ENCODE measurements at regions not wholly inside any gene's neighbourhood (a gene's known extent, or its start where the extent isn't known, plus 50 kb on each side); places are given as distances from the start of the nearest gene placed in this dataset.

DNA sequence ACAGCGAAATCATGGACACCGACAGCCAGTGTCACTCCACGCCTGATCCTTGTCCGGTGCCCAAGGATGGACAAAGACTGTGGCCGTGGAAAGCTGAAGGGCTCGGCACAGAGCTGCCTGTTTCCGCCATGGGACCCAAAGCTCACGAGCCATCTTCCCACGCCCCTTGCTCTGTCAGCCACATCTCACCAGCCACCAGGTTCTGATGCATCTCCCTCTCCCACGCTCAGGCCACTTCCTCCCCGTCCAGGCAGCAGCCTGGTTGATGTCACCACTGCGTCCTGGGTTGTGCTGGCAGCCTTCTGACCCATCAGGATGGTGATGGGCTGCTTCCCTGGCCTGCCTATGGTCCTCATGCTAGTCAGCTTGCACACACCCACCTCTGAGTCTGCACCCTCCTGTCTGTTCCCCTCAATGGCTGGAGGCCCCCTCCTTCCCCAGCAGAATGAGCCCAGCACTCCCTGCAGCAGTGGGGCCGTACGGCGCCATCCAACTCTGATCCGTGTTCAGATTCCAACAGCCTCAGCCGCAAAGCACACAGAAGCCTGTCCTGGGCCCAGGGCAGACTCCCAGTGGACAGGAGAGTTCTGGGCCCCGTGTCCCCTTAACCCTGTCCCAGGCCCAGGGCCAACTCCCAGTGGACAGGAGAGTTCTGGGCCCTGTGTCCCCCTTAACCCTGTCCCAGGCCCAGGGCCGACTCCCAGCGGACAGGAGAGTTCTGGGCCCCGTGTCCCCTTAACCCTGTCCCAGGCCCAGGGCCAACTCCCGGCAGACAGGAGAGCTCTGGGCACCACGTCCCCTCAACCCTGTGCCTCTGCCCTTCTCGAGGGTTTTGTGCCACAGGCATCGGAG is 259.5 kb downstream of the BRD1 start:
- no peak for DNase-seq (ENCODE audit: low read depth)

DNA sequence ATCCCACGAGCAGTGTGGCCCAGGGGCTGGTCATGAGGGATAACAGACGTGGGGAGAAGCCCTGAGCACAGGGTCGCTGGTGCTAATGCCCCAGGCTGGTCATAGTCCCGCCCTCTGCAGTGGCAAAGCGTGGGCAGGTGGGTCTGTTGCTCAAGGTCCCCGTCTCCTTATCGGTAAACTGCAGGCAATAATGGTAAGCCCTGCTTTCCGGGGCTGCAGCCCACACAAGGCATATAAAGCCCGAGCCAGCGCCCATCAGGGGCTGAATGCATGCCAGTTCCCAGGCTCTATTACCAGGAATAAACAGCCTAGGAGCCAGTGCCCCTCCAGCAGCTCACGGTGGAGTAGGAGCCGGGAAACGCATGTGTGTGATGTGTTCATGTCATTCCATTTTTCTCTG is 261.0 kb downstream of the BRD1 start:
- DNase-seq (ENCODE audit: low read depth): no peak

DNA sequence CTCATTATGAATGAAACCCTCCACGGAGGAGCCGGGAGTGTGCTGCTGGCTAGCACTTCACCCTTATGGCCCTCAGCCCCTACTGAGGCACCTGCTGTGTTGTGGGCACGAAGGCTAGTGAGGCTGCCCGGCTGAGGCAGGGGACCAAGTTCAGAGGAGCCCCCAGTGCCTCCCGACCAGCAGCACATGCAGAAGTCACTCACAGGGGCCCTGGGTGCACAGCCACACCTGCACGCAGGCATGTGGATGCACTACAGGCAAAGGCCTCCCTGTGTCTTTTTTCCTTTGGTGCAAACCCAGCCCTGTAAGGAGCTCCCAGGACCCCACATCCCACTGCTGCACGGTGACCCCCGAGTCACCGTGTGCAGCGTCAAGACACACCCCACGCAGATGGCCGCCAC is 261.5 kb downstream of the BRD1 start:
- no peak for DNase-seq (ENCODE audit: low read depth)

DNA sequence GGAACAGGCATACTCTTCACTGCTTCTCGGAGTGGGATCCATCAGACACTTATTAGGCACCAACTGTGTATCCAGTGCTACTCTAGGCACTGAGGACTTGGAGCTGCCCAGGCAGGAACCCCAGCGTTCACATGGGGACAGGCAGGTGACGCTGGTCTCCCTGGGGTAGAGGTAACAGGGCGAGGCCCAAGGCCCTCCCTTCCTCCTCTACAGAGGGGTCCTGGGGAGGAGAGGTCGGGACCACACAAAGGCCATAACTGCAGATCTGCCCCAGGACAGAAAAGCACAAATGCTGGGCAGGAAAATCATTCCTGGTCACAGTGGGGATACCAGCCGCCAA is 262.2 kb downstream of the BRD1 start:
- DNase-seq (ENCODE audit: low read depth): no peak

DNA sequence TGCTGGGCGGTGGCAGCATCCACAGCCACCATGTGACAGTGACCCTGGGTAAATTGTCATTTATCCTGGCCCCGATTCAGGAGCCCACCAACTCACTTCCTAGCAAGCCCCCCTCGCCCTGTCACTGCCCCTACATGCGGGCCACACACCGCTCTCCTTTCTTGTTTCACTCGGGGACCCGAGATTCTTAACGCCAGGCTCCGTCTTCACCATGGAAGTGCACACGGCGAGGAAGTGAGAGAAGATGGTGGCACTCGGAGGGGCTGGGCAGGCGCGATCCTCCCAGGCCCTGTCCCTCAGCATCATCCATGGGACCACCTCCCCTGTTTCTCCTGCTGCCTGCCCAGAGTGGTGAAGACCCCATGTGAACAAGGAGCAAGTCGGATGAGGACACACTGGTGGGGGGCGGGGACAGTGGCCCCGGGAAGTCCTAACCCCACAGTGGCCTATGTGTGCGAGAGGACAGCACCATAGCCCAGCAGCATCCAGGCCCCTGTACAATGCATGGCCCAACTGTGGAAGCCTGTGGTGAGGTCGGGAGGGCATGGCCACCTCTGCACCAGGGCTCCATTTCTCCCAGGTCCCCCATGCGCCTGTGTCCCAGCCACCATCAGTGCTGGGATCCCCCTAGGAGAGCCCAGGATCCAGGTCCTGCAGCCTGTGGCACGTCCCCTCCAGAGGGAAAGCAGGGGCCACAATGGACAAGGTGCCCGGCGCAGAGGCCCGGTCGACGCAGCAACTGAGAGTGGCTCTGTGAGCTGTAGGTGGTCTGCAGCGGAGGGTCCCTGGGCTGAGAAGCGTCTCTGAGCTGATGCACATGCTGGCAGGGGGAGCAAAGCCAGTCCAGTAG is 262.8 kb downstream of the BRD1 start:
- no peak for DNase-seq (ENCODE audit: low read depth)

DNA sequence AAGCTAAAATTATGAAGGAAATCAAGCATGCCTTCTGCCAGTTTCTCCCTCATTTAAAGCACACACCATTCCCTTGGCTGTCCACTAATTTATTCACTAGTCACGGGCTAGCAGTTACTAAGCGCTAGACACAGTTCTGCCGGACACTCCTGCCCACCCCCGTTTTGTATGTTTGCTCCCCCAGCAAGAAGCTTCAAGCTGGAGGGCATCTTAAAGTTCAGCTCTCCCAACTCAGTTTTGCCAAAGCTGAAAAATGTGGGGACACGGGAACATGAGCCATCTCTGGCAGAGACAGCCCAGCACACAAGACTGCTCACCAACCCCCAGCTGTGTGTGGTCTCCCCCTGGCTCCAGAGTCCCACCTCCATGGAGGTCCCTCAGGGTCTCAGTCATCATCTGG is 263.6 kb downstream of the BRD1 start:
- no peak for DNase-seq (ENCODE audit: low read depth)

DNA sequence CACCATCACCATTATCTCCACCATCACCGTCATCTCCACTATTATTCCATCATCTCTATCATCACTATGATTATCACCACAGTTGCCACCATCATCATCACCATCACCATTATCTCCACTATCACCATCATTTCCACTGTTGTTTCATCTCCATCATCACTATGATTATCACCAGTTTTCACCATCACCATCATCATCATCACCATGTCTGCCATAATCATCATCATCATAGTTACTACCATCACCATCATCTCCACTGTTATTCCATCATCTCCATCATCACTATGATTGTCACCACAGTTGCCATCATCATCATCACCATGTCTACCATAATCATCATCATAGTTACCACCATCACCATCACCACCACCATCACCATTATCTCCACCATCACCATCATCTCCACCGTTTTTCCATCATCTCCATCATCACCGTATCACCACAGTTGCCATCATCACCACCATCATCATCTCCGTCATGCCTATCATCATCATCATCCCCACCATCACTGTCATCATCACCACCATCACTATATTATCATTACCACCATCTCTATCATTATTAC is 264.9 kb downstream of the BRD1 start:
- DNase-seq (ENCODE audit: low read depth): no peak

DNA sequence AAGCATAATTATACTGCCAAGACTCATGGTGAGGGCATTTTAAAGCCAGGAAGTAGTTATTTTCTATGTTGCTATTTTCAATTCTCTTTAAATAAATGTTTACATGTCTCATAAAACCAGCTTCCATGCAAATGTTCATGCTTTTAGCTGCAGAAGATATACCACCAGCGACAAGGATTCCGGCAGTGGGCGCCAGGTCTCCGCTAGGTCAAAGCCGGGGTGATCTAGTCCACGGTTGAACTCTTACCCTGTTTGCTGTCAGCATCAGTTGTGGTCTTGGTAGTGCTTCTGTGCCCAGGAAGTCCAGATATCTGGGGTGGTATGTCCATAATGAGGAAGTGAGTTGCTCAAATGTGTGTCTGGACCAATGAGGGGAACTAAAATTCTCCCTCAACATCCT is 265.7 kb downstream of the BRD1 start:
- no peak for DNase-seq (ENCODE audit: low read depth)

DNA sequence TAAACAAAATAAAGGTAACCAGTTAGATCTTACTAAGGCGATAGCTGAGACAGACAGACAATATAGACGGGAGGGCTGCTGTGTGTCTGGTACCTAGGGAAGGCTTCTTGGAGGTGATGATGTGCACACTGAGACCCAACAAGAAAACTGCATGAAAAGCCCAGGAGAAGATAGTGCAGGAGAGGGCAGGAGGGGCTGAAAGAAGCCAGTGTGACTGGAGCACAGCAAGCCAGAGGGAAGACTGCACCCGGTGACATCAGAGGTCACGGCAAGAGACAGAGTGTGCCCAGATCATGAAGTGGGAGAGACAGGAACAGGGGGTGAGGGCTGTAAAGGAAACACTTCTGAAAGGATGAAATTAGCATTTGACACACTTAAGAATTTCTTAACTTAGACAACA is 266.3 kb downstream of the BRD1 start:
- DNase-seq (ENCODE audit: low read depth): no peak

DNA sequence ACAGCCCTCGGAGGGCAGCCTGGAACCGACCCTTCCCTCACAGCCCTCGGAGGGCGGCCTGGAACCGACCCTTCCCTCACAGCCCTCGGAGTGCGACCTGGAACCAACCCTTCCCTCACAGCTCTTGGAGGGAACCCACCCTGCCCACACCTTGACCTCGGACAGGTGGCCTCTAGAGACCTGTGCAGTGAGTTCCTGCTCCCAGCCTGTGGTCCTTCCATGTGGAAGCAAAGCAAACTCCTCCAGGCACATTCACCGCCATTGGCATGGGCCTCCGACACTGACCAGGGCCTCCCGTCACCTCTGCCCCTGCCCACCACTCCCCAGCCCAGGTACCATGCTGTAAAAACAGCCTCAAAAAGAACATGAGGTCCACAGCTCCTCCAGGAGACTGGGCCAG is 272.1 kb downstream of the BRD1 start:
- DNase-seq (ENCODE audit: low read depth): no peak

DNA sequence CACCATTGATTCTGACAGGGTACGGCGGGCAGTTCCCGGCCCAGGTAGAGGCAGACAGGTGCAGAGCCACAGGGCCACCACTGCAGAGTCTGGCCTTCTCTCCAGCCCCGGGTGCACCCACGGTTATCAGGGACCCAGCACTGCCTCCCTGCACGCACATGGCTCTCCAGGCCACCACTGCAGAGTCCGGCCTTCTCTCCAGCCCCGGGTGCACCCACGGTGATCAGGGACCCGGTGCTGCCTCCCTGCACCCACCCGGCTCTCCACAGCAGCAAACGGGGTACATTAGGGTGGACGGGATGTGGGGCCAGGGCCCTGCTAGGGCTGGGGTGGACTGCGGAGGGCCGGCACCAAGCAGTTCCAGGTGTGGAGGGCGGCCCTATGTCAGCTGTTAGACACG is 272.9 kb downstream of the BRD1 start:
- no peak for DNase-seq (ENCODE audit: low read depth)

DNA sequence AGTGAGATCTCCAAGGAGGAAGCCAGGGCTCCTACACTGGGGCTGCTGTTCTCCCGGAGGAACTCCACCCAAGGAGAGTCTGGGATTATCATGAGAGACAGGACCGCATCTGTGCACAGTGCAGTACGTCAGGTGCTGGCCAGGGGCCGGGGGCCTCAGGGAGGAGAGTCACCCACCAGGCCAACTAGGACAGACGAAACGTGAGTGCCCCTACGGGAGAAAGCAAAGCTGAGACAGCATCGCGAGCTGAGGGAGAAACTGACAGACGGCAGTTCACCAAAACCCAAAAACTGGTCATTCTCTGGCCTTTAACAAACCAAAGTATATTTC is 273.4 kb downstream of the BRD1 start:
- no peak for DNase-seq (ENCODE audit: low read depth)

DNA sequence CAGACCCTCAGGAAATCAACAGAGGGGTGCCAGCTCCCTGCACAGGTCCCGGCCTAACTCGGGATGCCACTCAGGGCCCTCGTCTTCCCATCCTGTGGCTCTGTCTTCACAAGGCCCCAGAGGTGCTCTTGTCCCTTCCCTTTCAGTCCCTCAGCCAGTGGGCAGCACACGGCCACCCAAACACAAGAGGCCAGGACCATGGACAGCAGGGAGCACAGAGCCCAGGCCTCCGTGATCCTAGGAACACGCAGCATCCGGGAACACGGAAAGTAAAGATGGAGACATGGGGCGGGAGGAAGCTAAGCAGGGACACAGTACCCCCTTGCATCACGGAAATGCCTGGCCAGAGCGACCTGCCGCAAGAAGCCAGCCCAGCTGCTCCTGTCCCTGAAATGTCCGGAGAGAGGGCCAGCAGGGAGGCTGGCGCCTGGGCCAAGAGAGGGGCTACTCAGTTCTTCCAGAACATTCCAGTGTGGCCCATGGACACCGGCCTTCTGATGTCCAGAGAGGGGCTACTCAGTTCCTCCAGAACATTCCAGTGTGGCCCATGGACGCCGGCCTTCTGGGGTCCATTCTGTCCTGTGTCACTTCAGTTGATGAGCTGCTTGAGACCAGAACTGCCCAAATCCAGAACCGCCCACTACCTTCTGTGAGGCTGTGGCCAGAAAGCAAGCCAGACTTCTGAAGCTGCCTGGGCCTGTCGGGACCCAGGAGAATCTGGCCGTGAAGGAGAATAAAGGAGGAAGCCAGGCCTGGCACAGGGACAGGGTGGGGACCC is 274.0 kb downstream of the BRD1 start:
- no peak for DNase-seq (ENCODE audit: low read depth)

DNA sequence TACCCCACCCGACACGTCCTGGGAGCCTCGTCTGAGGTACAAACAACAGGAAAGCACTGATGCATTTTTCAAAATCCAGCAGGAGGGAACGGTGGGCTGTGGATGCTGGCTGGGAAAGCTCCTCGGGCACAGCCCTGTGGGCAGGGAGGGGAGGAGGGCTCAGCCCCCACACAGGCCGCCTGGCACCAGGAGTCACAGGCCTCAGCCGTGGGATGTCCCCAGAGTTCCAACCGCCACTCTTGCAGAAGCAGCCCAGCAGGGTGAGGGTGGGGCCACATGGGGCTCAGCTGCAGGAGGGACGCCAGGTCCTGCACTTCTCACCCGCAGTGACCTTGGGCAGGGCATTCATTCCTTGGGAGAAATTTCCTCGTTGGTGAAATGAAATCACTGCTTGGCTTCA is 274.6 kb downstream of the BRD1 start:
- no peak for DNase-seq (ENCODE audit: low read depth)

DNA sequence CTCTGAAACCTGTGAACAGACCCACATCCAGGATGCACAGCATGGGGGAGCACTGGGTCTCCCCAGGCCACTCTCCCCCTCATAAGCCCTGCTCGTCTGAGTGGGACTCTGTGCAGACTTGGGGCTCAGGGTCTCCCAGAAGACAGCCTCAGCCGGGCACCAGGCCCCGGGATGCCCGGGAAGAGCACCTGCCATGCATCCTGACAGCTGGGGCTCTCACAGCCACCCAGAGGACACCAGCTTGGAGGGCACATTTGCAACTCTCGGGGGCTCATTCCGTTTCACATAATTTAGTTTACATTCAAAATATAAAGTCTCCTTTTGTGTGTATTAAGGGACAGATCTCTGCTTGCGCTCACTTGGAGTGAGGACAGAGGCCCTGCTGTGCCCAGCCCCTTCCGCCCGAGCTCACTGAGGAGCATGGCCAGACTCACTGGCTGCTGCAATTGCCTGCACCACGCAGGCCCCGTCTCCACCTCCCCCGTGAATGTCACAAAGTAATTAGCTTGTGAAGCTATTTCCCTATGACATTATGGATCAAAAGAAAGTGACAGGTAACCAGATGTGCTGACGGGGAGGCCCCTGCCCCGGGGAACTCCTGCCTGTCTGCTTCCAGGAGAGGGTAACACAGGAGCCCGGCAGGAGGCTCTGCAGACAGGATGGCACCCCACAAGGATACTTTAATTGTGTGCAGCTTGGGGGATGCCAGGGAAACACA is 275.6 kb downstream of the BRD1 start:
- no peak for DNase-seq (ENCODE audit: low read depth)

DNA sequence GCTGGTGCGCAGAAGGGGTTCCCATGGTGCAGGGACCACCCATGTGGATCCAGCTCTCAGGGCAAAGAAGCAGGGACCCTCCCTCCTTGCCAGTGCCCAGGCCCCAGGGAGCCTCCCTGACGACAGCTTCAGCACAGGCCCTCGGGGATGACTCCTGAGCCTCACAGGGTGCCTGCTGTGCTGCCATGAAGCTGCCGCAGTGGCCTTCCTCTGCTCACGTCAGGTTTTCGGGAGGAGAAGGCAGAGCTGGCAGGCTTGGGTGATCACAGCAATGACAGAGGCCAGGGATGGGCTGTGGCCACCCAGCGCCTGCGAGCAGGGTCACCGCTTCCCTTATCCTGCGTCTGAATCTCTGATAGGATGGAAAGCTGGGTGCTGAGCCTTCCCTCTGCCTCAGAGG is 276.2 kb downstream of the BRD1 start:
- DNase-seq (ENCODE audit: low read depth): no peak

DNA sequence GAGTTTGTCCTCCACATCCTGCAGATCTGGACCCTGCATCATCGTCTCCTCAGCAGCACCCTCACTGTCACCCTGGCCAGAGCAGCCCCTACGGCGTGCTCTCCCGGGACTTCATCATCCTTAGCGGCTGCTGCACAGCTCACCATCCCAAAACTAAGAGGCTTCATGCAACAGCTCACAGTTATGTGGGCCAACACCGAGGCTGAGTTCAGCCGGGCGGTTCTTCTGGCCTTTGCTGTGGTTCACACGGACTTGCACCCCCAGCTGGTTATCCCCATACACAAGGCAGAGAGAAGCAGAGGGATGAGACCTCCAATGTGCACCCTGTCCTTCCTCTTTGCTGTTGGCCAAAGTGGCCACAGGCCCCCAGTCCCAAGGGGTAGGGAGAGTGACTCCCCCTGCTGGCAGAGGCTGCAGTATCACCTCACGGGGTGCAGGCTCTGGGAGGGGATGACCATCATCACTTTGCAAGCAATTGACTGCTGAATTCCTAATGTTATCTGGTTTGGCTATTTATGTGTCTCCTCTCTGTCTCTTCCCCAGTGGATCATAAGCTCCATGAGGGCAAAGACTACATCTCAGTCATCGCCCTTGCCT is 276.8 kb downstream of the BRD1 start:
- DNase-seq (ENCODE audit: low read depth): no peak

DNA sequence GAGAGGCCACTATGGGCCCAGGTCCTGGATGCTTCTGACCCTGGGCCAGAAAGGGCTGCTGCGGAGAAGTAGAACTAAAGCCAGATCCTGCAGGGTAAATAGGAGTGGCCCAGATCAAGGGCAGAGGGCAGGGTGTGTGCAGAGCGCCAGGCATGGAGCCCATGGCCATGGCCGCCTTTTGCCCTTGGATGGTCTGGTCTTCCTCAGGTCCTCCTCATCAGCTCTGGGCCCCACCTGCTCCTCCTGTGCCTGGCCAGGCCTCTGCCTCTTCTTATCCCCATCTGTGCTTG is 277.6 kb downstream of the BRD1 start:
- DNase-seq (ENCODE audit: low read depth): no peak

DNA sequence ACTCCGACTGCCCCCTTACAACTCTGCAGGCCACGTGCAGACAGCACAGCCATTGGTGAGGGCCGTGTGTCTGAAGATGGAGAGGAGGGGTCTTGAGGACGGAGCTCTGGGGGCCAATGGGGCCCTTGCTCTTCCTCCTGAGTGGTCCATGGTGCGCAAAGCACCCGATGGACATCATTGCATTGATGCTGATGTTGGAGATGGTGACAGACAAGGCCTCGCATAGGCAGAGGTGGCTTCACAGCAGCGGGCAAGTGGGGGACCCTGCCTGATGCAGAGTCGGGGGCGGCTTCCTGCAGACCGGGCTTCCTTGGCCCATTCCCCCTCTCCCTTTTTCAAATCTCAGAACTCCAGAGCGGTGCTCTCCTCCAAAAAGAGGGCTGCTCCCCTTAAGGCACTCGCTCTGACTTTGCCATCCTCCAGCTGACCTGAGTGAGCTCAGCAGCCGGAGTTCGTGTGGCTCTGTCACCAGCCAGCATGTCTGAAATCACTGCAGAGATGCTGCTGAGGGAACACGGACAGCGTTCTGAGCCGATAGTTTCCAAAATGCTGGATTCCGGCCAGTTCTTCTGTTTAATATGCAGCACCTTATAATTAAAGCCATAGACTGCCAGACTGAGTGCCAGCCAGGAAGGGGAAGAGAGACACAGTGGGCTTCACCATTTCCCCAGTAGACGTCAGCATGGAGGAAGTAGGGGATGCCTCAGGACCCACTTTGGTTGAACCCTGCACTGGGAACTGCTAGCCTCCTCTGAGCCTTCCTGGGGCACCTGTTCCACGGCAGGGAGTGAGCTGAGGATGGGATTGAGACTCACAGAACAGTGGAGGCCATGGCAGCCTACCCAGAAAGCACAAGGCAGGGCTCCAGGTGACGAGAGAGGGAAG is 278.2 kb downstream of the BRD1 start:
- no peak for DNase-seq (ENCODE audit: low read depth)

DNA sequence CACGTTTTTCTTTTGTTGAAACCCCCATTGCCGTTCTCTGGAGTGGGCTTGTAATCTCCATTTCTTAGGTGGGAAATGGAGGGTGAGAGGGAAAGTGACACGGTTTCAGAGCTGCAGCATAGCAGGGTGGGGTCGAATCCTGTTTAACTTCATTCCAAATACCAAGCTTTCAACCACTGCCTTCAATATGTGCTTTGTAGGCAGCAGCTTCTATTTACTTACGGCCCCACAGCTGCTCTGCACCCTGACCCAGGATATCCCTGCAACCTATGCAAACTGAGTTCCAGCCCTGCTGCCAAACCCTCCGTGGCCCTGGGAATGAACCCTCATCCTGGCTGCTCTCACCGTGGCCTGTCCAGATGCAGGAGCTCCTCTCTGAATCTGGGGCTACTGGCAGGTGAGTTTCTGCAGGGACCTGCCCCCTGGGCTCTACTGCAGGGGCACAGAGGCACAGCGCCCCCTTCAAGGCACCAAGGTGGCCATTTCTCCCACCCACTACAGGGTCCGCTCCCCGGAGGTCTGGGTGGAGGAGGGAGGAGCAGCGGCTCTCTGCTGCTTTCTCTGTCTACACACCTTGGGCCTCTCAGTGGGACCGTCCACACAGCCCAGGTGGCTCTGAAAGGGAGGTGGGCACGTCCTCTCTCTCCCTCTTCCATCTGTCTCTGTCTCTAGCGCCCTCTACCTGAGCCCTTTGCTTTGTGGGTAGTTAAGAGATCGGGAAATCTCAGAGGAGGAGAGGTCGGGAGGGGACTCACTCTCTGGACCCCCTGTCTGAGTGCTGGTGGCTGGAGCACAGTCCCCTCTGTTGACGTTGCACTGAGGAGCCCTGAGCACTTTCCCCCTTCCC is 279.1 kb downstream of the BRD1 start:
- DNase-seq (ENCODE audit: low read depth): no peak
